ENCODE measurements at regions not wholly inside any gene's neighbourhood (a gene's known extent, or its start where the extent isn't known, plus 50 kb on each side); places are given as distances from the start of the nearest gene placed in this dataset.

- TF ChIP-seq CTCF (IDR thresholded peaks at IDR 0.05) (no peak), EP300 (IDR thresholded peaks at IDR 0.05) (no peak), POLR2A (IDR thresholded peaks at IDR 0.05) (no peak), POLR2AphosphoS5 (IDR thresholded peaks at IDR 0.05) (no peak)
Observed at GRCh38 chr5:2255915-2256690, 373.4 kb upstream of the IRX4 start.

All from suprapubic skin (tissue), 4 donors.